ENCODE measurements at regions not wholly inside any gene's neighbourhood (a gene's known extent, or its start where the extent isn't known, plus 50 kb on each side); places are given as distances from the start of the nearest gene placed in this dataset.

DNA sequence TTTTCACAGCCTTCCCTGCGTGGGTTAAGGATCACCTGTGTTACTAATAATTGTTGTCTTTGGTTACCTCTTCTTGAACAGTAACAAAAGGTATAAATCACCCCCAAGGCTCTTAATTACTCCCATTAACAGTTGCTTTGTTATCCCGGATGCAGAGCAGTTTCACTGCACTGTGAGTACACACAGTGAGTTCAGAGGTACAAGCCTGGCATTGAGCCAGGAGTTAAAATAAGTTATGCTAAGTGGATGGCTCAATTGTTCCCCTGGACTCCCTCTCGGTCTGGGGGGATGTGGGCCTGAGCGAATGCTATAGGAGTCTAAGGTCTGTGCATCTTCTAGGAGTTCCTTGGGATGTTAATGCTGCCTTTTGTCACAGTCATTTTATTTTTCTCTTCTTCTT is 258.3 kb downstream of the ATG4C start:
- DNase-seq (ENCODE audit: low spot score) = no peak

DNA sequence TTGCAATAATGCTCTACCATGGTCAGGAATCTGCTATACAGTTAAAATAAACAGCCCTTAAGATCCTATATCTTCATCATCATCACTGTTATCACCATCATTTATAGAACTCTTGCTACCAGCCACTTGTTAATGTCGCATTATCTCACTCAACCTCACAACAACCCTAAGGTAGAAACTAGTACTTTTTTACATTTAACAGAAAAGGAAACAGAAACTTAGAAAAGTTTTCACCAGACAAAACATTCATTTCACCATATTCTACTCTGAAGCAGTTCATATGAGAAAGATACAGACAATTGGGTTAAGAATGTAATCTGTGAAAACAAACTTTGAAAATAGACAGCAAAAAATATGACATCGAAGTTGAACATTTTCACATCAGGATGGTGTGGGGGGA is 262.6 kb downstream of the ATG4C start:
- no peak for DNase-seq (ENCODE audit: low spot score)

DNA sequence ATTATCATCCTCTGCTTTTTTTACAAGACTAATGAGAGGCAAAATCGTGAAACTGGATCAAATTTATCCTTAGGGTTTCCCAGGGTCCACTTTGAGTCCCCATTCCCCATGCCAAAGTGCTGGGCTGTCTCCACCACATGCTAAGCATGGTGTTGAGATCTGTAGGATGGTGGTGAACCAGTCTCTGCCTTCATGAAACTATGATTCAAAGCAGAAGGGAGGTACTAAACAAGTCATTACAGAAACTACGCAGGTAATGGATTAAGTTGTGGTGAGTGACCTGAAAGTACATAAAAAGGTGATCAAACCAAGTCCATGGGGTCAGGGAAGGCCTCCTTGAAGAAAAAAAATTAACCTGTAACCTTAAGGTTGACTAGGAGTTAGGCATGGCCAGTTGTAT is 265.2 kb downstream of the ATG4C start:
- DNase-seq (ENCODE audit: low spot score) = no peak

DNA sequence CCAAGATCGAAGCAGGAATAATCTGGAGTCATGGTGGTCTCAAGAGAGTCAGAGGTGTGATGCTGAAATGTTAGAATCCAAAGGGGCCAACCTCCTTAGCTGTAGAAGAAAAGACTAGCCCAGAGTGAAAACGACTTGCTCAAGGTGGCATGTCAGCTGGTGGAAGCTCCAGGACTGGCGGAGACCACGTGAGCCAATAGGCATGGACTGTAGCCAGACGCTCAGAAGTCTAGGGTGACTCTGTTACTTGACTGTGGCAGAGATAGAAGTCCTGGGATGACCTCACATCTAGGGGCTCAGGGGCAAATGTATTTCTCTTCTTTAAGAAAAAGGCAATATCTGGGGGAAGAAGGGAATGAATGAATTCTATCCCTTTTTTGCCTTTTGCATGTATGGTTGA is 267.4 kb downstream of the ATG4C start:
- no peak for DNase-seq (ENCODE audit: low spot score)

DNA sequence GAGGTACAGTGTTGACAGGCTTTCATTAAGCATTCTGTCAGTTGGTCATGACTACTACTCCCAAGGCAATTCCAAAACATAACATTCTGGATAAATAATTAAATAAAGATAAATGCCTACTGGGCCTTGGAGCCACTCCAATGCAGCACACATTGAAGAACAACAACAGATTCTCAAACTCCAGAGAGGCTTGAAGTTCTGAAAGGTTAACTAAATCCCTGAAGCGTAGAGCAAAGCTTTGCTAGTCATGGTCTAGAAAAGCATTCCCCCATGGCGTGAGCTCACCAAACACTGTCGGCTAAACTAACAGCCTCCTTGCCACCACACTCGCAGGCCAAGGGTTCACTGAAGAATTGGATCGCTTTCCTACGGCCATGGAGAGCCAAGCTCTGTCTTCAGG is 268.0 kb downstream of the ATG4C start:
- no peak for DNase-seq (ENCODE audit: low spot score)

DNA sequence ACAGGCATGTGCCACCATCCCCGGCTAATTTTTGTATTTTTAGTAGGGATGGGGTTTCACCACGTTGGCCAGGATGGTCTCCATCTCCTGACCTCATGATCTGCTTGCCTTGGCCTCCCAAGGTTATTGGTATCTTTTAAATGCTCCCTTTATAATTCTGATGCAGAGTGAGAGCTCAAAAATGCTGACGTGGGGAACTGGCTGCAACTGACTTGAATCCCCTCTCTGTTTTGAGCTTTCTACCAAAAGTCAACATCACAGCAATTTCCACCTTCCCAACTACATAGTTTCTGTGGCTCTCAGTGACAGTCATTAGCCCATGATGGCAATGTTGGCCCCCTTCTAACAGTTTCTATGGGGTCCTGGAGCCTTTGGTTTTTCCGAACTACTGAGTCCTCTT is 268.2 kb upstream of the FOXD3 start:
- no peak for DNase-seq (ENCODE audit: low spot score)

DNA sequence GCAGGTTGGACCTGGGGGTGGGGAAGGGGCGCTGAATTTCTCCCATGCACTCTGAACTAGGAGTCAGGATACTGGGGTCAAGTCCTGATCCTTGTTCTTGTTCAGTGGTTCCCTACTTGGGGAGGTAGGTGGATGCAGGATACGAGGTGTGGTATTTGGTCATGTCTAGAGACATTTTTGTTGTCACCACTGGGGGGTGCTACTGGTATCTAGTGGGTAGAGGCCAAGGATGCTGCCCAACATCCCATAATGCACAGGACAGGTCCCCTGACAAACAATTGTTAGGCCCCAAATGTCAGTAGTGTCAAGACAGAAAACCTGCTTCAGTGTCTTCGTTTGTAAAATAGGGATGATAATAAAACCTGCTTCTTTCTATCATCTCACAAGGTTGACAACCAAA is 259.0 kb upstream of the FOXD3 start:
- DNase-seq (ENCODE audit: low spot score) = no peak

DNA sequence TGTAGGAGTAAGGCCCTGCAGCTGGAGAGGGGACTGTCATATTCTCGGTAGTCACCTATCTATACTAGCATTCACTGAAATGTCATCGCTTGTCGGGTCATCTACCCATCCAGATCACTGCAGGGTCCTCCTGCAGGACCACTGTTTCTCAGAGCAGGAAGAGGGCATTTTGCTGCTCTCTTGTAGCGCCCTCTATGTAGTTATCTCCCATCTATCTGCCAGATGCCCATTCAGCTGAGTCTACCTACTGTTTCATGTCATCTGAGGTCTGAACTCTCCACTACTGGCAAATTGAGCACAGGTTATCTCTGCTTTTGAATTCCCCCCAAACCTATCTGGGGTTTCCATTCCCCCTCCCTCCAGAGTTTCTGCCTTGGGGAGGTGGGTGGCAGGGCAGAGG is 258.2 kb upstream of the FOXD3 start:
- no peak for DNase-seq (ENCODE audit: low spot score)

DNA sequence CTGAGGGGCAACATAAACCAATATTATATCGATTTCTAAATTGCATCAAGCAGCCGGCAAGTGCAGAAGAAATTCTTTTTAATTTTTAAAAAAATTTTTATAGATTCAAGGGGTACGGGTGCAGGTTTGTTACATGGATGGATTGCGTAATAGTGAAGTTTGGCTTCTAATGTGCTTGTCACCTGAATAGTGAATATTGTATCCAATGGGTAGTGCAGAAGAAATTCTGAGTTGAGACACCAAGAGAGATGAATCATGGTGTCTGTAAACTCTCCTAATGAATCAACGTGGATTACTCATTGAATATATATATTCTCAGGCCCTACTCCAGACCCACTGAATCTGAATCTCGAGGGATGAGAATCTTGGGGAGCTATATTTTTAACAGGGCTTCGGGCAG is 253.7 kb upstream of the FOXD3 start:
- no peak for DNase-seq (ENCODE audit: low spot score)

DNA sequence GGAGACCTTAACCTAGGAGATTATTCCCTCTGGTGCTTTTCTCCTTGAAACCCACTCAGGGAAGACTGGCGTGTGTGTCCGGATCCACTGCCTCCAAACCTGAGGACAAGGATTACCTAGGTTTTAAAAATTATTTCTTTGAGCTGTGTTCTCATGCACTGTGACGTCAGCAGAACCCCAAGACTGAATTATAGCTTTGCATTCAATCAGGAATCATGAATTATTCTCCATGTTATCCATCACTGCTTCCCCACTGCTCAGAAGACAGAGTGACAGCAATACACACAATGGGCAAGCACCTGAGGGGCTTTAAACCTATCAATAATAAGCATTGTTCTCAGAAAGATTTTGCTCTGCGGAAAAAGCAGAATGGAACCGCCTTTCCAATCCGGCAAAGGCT is 253.2 kb upstream of the FOXD3 start:
- no peak for DNase-seq (ENCODE audit: low spot score)

DNA sequence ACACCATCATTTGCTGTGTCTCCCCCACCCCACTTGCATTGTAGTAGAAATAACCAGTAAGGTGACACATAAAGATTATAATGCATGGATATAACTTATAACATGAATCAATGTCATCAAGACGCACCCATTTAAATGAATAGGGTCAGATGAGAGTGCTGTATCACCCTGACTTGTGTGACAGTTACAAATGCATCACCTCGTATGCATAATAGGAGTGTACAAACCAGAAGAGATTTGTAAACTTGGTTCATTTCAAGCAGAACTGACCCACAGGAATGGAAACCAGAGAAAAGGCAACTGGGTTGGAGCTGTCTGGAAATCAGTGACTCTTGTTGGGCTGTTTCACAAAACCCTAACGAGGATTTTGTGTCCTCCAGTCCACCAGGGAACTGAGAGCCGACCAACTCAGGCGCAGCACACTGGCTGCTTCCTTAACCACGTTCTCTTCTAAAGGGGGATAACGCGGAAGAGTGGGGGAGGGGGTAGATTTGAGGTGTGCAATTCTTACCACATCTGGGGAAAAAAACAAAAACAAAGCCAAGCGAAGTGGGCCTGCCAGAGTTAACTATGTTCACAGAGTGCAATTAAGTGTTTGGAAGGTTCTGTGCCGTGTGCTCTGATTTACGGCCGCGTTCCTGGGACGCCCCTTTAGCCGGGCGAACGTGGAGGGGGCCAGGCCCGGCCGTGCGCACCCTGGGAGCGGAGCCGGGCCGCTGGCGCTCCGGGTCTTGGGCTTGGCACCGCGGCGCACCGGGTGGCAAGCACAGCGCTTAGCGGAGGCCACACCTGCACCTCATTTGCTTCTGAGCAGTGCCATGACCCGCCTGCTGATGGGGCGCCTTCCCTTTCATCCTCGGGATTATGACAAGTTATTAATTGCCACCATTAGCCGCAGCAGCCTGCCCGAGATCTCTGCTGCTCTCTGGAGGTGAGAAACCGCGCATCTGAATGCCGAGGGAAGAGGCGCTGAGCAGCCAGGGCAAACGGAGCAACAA is 248.8 kb upstream of the FOXD3 start:
- DNase-seq (ENCODE audit: low spot score) = no peak

DNA sequence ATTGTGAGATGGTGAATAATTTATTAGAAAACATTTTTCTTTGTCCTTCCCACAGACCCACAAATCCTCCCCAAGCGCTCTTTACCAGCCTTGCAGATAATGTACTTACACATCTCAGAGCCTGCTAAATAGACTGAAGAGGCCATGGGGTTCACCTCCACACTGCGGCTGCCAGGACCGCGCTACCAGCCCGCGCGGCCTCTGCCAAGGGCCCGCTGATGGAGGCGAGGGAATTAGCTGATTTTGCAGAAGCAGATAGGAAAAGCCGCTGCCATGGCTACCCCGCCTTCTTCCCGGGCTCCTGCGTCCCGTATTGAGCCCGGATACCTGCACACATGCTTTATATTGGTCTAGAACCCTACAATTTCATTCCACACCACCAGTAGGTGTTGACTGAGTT is 248.0 kb upstream of the FOXD3 start:
- DNase-seq (ENCODE audit: low spot score) = no peak

DNA sequence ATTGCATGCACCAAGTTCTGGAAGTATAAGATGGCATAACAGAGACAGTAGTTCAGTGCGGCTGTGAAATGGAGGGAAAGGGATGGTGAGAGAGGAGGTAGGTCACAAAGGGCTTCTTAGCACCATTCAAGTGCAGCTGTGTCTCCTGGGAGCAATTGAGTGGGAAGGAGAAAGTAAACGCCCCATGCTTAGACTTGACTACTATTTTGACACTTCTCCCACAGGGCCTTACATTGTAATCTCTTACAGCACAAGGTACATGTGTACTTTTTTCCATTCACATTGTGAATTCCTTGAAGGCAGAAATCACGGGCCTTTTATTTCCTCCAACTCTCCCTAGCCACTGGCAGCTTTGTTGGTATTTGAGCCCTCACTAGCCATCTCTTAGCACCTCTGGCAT is 239.6 kb upstream of the FOXD3 start:
- no peak for DNase-seq (ENCODE audit: low spot score)

DNA sequence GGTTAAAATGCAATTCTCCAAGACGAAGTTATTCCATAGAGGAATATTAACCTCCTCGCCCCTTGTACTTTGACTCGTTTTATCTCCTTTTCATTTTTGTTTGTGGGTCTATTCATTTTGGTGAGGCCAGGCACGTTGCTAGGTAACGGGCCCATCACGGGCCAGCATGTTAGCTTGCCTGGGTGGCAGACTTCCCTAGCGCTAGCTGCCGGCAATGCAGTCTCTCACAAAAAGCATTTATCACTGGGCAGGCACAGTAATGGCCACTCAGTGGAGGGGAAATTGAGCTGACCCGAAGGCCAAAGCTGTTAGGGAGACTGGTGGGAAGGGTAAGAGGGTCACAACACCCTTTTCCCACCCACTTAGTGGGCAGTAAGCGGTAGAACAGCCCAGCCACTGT is 234.4 kb upstream of the FOXD3 start:
- DNase-seq (ENCODE audit: low spot score) = no peak

DNA sequence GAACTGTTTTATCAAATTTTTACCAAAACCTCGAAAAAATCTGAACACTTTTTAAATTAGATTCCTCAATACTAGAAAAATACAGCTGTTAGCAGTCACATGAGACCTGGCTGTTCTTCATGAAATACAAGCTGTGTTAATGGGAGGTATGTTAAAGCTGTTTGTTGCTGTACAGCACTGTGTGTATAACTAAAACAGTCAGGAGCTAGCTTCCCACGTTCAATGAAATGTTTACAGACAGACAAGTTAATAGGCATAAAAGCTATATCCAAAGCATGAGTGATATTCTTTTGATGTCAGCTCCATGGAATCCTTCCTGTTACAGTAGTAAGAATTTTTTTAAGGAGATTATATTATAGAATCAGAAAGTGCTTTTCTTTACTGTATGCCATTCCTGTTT is 223.2 kb upstream of the FOXD3 start:
- no peak for DNase-seq (ENCODE audit: low spot score)

DNA sequence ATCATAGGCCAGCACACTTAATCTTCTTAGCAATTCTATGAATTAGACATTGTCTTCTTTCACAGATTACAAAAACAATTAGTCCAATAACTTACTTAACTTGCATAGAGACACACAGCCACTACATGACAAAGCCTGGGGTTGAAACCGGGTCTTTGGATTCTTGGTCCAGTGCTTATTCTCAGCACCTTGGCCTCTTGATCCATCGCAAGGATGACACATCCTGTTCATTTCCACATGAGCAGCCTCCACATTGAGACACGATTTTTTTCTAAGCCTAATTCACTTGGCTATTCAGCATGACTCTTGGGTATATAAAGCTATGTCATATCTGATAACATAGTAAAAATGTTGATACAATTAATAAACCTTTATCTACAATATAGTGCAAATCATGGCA is 221.0 kb upstream of the FOXD3 start:
- DNase-seq (ENCODE audit: low spot score) = no peak

DNA sequence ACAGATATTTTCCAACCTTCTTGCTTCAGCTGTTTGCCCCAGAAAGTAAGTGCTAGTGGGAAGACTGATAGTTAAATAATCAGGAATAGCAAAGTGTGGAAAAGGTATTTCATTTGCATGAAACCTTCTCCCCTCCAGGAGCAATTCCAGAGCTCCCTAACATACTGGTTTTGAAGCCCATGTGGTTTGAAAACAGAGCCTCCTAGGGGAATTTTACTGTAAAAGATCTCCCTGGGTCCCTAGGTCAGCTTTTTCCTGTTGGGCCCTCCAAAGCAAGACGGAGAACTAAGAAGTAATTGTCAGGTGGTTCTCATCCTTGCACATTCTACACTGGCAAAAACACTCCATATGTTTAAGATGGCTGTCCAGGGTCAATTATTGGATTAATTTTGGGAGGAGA is 218.7 kb upstream of the FOXD3 start:
- DNase-seq (ENCODE audit: low spot score) = no peak

DNA sequence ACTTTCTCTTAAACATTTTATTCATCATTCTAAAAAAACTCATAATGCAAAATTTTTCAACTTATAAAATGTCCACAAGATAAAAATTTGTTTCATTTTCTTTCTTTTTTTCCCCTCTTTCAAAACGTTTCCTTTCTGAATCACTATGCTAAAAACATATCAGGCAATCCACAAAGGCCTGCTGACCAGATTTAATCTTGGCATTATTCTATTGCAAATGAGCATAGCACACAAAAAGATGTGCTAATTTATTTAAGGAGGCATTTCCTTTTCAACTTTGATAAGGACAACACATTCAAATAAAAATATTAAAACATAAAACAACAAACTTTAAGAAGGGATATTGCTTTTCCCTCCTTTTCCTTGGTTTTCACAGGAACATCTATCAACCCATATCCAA is 215.3 kb upstream of the FOXD3 start:
- no peak for DNase-seq (ENCODE audit: low spot score)

DNA sequence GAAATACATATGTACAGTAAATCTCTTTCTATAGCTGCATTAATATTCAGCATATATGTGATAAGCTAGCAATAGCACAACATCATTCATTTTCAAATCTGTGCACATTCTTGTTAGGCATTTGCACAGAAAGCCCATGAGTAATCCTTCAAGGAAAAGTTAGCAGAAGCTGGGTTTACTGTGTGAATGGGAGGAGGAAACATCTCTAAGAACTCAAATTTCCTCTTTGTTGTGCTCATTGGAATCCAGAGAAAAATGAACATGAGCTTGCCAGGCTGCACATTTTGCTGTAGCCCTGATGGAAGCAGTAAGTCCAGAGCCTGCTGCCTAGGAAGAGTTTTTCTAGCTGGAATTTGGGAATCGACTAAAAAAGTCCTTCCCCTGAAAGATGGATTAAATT is 214.2 kb upstream of the FOXD3 start:
- DNase-seq (ENCODE audit: low spot score) = no peak

DNA sequence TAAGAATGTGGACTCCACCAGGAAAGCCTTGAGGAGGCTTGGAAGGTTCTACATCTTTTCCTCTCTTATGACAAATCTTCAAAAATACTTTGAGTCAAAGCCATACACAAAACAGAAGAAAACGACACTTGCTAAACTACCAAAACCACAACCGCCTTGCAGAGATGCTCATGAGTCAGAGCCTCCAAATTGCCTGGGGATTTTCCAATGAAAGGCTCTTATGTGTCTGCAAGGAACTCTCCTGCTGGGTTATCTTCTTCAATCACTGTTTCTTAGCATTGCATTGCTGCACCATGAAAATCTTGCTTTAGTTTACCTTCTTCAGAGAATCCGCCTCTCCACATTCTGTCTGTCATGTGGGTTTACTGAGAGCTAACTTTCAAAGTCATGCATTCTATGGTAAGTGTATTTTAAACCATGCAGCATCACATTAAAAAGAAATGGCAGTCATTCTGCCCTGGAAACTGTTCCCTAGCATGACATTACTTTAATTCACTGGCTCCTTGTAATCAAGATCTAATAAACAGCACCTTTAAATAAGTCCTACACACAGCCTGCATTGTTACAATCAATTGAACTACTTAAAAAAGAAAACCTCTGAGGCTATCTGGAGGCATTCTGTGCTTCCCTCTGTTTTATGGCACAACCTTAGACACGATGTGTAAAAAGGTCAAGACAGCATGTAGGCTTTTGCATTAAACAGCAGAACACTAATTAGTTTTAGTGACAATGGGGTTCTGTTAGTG is 210.0 kb upstream of the FOXD3 start:
- DNase-seq (ENCODE audit: low spot score) = no peak

DNA sequence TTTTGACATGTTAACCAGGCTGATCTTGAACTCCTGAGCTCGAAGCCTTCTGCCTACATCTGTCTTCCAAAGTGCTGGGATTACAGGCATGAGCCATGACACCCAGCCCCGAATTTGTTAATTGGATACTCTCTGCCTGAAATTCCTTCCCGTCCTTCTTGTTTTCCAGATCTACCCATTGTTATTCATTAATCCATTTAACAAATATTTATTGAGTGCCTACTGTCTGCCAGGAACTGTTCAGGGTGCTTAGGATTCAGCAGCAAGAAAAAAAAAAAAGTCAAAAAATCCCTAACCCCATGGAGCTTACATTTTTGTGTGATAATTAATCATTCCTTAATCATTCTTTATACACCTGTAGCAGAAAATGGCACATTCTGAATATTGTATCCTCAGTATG is 206.8 kb upstream of the FOXD3 start:
- no peak for DNase-seq (ENCODE audit: low spot score)

DNA sequence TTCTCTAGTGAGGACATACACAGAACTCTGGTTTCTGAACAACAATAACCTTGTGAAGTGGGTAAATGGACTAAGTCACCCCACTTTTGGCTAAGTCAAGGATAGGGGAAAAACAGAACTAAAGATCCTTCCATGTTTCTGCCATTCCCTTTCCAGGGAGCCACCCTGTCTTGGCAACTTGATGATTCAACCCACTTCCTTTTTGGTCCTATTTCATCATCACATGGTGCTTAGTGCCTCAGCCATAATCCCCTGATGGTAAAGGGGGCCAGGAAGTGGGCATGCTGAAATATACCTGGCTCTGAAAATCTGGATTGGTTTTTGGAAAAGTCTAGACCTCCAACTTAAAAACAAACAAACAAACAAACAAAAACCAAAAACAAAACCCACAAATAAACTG is 206.4 kb upstream of the FOXD3 start:
- no peak for DNase-seq (ENCODE audit: low spot score)

DNA sequence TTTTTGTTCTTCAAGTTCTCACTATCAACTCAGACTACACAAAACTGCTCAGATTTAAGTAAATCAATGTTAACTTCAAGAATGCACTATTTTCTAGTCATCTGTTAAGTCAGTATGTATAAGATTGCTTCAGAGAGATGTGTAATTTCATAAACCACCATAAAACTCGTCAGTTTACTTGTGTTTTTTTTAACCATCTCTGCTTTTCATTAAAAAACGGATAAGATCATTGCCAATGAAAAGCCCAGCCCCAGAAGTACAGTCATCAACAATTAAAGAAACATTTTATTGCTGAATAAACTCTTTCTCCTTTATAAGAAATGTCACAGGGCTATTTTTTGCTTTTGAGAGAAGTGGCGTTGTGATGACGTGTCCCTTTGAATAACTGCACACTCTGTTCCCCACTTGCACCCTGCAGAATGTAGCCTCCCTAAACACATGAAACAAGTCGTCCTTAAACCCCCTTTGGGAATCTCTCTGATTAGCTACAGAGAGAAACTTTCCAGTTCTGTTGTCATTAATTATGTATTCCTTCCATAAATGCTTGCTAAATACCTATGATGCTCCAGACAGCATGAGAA is 202.7 kb upstream of the FOXD3 start:
- DNase-seq (ENCODE audit: low spot score) = no peak

Data from kidney capillary endothelial cell (primary cell).